Esophagus muscularis mucosa (tissue), 4 donors: ENCODE measurements at regions not wholly inside any gene's neighbourhood (a gene's known extent, or its start where the extent isn't known, plus 50 kb on each side); places are given as distances from the start of the nearest gene placed in this dataset.

Source experiments
- DNase-seq: peaks from one replicate; pipeline ENCODE4 v3.0.0-alpha.2; 2017; ENCODE audit errors: extremely low spot score
- H3K27ac ChIP-seq, 4 donors: fragments of 200-600 bp; sonication (generic); replicated peaks in 1 of 4; 1 replicate in 3 of 4; 2 replicates in 1 of 4; pipeline ENCODE4 v1.5.1; 2016 to 2019; ENCODE audit warnings: mild to moderate bottlenecking in 1 of 4
- H3K27me3 ChIP-seq, 4 donors: fragments of 200-600 bp; sonication (generic); one replicate each; pipeline versions ENCODE4 v1.5.1 to v1.6.0; 2016 to 2019
- H3K36me3 ChIP-seq, 4 donors: fragments of 200-600 bp; sonication (generic); one replicate each; pipeline ENCODE4 v1.5.1; 2016 to 2019
- H3K4me1 ChIP-seq, 4 donors: fragments of 200-600 bp; sonication (generic); one replicate each; pipeline ENCODE4 v1.5.1; 2016 to 2019
- H3K4me3 ChIP-seq, 4 donors: fragments of 200-600 bp; sonication (generic); 1 replicate in 2 of 4; 2 replicates in 2 of 4; pipeline ENCODE4 v1.5.1; 2016 to 2019; ENCODE audit warnings: mild to moderate bottlenecking in 4 of 4, moderate library complexity in 1 of 4
- H3K9me3 ChIP-seq, 4 donors: fragments of 200-600 bp; sonication (generic); 1 replicate in 3 of 4; 2 replicates in 1 of 4; pipeline ENCODE4 v1.5.1; 2016 to 2019
- EP300 ChIP-seq: sonication (generic); formaldehyde crosslinking; IDR thresholded peaks from one replicate; pipeline ENCODE4 v1.6.1; 2017; ENCODE audit warnings: antibody characterized with exemption
- POLR2A ChIP-seq: fragments of 450-650 bp; IDR thresholded peaks from one replicate; pipeline ENCODE4 v1.6.1; 2017; ENCODE audit warnings: antibody characterized with exemption, moderate library complexity, mild to moderate bottlenecking, low read depth
- POLR2AphosphoS5 ChIP-seq, 2 donors: sonication (generic); formaldehyde crosslinking; IDR thresholded peaks; one replicate each; pipeline ENCODE4 v1.6.1; 2017; ENCODE audit warnings: antibody characterized with exemption in 2 of 2
- WGBS: methylation state at CpG from one replicate; pipeline ENCODE4 v1.1.5; 2018; 5-methylcytosine and 5-hydroxymethylcytosine counted together
- intact Hi-C: fragments of 100-400 bp; cut with DNase I; formaldehyde crosslinking; loops from one replicate; pipeline ENCODE4 v1.15.1; 2023
- TF ChIP-seq, protein P1 (sequence below), 3 experiments: fragments of 200-600 bp in 2 of 3; fragments of 450-650 bp in 1 of 3; sonication (generic) in 2 of 3; IDR thresholded peaks; one replicate each; pipeline ENCODE4 v1.5.1; 2017 to 2019; ENCODE audit warnings: antibody characterized with exemption in 3 of 3, mild to moderate bottlenecking in 2 of 3, moderate library complexity in 1 of 3

DNA sequence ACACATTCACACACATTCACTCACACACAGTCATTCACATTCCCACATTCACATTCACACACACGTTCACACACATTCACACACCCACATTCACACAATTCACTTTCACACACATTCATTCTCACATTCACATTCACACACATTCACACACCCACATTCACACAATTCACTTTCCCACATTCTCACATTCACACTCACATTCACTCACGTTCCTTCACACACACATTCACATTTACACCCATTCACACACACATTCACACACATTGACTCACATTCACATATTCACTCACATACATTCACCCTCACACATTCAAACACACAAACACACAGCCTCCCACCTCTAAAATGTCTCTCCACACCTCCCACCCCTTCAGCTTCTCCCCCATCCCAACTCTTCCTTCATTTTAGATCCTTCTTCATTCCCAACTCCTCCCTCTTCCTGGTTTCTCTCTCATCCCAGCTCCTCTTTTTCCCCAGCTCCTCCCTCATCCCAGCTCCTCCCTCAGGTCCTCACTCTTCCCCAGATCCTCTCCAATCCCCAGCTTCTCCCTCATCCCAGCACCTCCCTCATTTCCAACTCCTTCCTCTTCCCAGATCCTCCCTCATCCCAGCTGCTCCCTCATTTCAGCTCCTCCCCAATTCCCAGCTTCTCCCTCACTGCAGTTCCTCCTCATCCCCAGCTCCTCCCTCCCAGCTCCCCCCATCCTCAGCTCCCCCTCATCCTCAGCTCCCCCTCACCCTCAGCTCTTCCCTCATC lies 111.0 kb downstream of the FAM53A start:
- H3K36me3 ChIP-seq = no peaks in the 10 kb centered on the region
- no peak for DNase-seq
- H3K4me3 ChIP-seq = no peak overlapping the region
- intact Hi-C loops = no loop called here
- H3K4me1 ChIP-seq = peaks cover 3 to 6% (median 4%) of the 10 kb centered on the region in 4 donors
- WGBS = 71% methylated on average over 2 of the region's 2 CpGs
- TF ChIP-seq, protein P1, sequence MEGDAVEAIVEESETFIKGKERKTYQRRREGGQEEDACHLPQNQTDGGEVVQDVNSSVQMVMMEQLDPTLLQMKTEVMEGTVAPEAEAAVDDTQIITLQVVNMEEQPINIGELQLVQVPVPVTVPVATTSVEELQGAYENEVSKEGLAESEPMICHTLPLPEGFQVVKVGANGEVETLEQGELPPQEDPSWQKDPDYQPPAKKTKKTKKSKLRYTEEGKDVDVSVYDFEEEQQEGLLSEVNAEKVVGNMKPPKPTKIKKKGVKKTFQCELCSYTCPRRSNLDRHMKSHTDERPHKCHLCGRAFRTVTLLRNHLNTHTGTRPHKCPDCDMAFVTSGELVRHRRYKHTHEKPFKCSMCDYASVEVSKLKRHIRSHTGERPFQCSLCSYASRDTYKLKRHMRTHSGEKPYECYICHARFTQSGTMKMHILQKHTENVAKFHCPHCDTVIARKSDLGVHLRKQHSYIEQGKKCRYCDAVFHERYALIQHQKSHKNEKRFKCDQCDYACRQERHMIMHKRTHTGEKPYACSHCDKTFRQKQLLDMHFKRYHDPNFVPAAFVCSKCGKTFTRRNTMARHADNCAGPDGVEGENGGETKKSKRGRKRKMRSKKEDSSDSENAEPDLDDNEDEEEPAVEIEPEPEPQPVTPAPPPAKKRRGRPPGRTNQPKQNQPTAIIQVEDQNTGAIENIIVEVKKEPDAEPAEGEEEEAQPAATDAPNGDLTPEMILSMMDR (IDR thresholded peaks at IDR 0.05) = no peak
- TF ChIP-seq POLR2A (no peak), EP300 (no peak), POLR2AphosphoS5 (IDR thresholded peaks at IDR 0.05) (no peak)
- H3K27me3 ChIP-seq = peaks cover 0 to 55% (median 0%) of the 10 kb centered on the region in 4 donors
- H3K9me3 ChIP-seq = no peaks in the 10 kb centered on the region
- no peak overlapping the region for H3K27ac ChIP-seq

DNA sequence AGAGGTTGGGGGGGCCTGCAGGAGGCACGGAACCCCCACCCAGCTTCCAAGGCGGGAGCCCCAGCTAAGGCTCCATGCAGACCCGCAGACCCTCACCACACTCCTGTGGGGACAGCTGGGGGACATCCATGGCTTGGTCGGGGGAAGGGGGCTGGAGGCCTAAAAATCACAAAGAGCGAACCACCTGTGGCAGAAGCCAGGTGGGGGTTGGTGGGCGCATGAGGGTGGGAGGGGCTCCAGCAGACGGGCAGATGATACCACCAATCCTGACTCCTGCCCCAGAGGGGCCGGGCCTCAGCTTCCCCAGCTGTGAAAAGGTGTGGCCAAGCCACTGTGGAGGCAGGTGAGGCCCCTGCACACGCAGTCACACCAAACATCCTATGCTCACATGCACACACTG lies 111.6 kb downstream of the FAM53A start:
- no peak overlapping the region for H3K4me3 ChIP-seq
- H3K9me3 ChIP-seq = no peaks in the 10 kb centered on the region
- no peaks in the 10 kb centered on the region for H3K36me3 ChIP-seq
- WGBS = 72% methylated on average over 6 of the region's 9 CpGs
- TF ChIP-seq EP300 (no peak), POLR2AphosphoS5 (IDR thresholded peaks at IDR 0.05) (no peak), POLR2A (no peak)
- TF ChIP-seq, protein P1 (IDR thresholded peaks at IDR 0.05) = no peak
- H3K27ac ChIP-seq = no peak overlapping the region
- H3K4me1 ChIP-seq = no peaks in the 10 kb centered on the region
- no peak for DNase-seq
- intact Hi-C loops = no loop called here
- H3K27me3 ChIP-seq = peaks cover 0 to 55% (median 0%) of the 10 kb centered on the region in 4 donors

DNA sequence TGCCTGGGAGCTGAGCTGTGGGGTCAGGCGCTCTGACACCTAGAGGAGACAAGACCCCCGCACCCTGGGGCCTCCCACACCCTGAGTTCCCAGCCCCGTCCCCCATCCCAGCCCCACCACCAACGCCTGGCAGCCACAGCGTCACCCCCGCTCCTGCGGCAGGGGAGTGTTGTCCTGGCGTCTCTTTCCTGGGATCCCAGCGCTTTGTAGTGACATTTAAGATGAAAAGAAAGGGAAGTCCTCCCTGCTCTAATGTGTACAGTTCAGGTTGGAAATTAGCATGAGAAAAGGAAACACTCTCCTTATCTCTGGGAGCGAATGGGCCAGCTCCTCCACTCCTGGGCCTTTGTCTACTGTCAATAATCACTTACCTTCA lies 112.1 kb downstream of the FAM53A start:
- H3K27me3 ChIP-seq = peaks cover 0 to 56% (median 0%) of the 10 kb centered on the region in 4 donors
- no peaks in the 10 kb centered on the region for H3K36me3 ChIP-seq
- no peaks in the 10 kb centered on the region for H3K4me1 ChIP-seq
- DNase-seq = no peak
- H3K4me3 ChIP-seq = no peak overlapping the region
- no peaks in the 10 kb centered on the region for H3K9me3 ChIP-seq
- no peak for TF ChIP-seq POLR2A
- TF ChIP-seq EP300 = no peak
- TF ChIP-seq, protein P1 (IDR thresholded peaks at IDR 0.05) = no peak
- TF ChIP-seq POLR2AphosphoS5 (IDR thresholded peaks at IDR 0.05) = no peak
- intact Hi-C loops = no loop called here
- no peak overlapping the region for H3K27ac ChIP-seq
- WGBS = 80% methylated on average over 8 of the region's 10 CpGs

DNA sequence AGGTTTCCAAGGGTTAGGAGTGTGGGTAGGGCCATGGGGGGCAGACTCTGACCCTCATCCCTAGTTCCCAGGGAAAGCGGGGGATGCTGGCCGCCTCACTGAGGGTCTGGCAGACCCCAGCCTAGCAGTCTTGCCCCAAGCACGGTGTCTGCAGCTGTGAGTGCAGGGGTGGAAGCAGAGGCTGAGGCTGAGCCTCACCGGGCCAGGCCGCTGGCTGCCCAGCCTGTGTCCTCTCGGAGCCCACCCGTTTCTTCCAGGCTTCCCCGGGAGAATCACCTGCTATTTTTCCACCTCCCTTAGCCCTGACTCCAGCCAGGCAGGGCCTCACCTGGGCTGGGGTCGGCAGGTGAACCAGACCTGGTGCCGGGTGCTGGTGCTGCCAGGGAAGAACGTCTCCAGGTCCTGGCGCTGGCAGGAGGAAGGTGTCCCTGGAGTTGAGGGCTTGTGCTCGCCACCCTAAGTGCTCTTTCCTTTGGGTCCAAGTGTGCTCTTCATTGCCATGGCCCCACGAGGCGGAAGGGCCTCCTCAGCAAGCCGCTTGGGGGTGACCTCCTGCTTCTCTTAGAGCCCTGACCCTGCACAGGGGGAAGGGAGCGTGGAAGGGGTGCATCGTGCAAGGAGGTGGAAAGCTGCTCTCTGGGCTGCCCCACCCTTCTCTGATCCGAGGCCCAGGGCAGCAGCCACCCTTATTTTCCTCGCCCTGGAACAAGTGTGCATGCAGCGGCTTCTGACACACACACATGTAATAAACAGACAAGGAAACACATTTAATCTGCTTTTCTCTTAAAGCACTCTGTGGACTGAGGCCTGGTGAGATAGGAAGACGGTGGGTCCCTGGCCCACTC lies 112.7 kb downstream of the FAM53A start:
- intact Hi-C loops = no loop called here
- DNase-seq = no peak

More for the DNA sequence above, 112.7 kb downstream of the FAM53A start:
- Histone ChIP-seq H3K27me3 (peaks cover 0 to 56% (median 3%) of the 10 kb centered on the region in 4 donors), H3K36me3 (no peaks in the 10 kb centered on the region), H3K4me3 (no peak overlapping the region), H3K4me1 (no peaks in the 10 kb centered on the region), H3K9me3 (no peaks in the 10 kb centered on the region), H3K27ac (no peak overlapping the region)
- 77% methylated on average over 15 of the region's 22 CpGs for WGBS
- no peak for TF ChIP-seq EP300
- TF ChIP-seq POLR2A = no peak
- TF ChIP-seq, protein P1 (IDR thresholded peaks at IDR 0.05) = no peak
- TF ChIP-seq POLR2AphosphoS5 (IDR thresholded peaks at IDR 0.05) = no peak
